ENCODE measurements at regions not wholly inside any gene's neighbourhood (a gene's known extent, or its start where the extent isn't known, plus 50 kb on each side); places are given as distances from the start of the nearest gene placed in this dataset.

DNA sequence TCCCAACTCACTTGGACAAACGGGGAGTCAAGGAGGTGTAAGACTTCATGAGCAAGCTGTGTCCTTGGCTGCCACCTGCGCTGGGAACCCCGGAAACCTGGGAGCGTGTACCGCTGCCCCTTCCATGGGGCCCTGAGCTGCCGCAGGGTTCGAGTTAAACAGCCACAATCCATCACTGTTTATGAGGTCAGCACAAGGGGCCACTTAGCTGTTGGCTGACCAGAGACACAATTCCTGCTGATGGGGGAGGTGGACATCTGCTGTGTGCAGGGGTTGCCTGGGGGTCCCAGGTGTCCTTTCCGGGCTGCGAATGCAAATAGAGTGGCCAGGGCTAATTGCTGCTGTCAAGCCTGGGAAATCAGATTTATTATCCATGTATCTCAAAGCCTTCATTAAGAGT lies 549.3 kb downstream of the BRD1 start:
- Mint-ChIP-seq H3K27ac (no peak overlapping the region), H3K36me3 (ENCODE audit: low read depth) (no peaks in the 10 kb centered on the region), H3K9me3 (peaks cover 9% of the 10 kb centered on the region), H3K4me1 (no peaks in the 10 kb centered on the region), H3K27me3 (ENCODE audit: low read depth) (peaks cover 55% of the 10 kb centered on the region), H3K4me3 (no peak overlapping the region)
- TF ChIP-seq, protein P1, sequence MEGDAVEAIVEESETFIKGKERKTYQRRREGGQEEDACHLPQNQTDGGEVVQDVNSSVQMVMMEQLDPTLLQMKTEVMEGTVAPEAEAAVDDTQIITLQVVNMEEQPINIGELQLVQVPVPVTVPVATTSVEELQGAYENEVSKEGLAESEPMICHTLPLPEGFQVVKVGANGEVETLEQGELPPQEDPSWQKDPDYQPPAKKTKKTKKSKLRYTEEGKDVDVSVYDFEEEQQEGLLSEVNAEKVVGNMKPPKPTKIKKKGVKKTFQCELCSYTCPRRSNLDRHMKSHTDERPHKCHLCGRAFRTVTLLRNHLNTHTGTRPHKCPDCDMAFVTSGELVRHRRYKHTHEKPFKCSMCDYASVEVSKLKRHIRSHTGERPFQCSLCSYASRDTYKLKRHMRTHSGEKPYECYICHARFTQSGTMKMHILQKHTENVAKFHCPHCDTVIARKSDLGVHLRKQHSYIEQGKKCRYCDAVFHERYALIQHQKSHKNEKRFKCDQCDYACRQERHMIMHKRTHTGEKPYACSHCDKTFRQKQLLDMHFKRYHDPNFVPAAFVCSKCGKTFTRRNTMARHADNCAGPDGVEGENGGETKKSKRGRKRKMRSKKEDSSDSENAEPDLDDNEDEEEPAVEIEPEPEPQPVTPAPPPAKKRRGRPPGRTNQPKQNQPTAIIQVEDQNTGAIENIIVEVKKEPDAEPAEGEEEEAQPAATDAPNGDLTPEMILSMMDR (IDR thresholded peaks at IDR 0.05; ENCODE audit: unreplicated experiment in 3 of 3), result no peak

DNA sequence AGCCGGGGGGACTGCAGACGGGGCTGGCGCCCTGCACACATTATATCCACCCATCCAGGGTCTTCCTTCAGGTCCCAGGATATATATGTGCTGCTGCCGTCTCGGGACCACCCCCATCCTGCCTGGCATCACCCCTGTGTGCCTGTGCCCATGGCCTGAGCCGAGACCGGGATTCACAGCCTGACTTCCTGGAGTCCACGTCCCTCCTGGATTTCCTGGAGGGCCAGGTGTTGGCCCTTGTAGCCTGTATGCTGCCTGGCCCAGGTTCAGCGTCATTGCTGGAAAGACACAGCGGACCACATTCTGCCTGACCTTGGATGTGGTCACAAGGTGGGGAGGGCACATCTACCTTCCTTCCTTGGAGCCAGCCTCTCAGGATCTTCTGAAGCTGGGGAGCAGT lies 551.1 kb downstream of the BRD1 start:
- Mint-ChIP-seq H3K4me1 (no peaks in the 10 kb centered on the region), H3K27me3 (ENCODE audit: low read depth) (peaks cover 51% of the 10 kb centered on the region), H3K27ac (no peak overlapping the region), H3K4me3 (no peak overlapping the region), H3K36me3 (ENCODE audit: low read depth) (no peaks in the 10 kb centered on the region), H3K9me3 (peaks cover 9% of the 10 kb centered on the region)
- TF ChIP-seq, protein P1 (IDR thresholded peaks at IDR 0.05; ENCODE audit: unreplicated experiment in 3 of 3), result no peak

DNA sequence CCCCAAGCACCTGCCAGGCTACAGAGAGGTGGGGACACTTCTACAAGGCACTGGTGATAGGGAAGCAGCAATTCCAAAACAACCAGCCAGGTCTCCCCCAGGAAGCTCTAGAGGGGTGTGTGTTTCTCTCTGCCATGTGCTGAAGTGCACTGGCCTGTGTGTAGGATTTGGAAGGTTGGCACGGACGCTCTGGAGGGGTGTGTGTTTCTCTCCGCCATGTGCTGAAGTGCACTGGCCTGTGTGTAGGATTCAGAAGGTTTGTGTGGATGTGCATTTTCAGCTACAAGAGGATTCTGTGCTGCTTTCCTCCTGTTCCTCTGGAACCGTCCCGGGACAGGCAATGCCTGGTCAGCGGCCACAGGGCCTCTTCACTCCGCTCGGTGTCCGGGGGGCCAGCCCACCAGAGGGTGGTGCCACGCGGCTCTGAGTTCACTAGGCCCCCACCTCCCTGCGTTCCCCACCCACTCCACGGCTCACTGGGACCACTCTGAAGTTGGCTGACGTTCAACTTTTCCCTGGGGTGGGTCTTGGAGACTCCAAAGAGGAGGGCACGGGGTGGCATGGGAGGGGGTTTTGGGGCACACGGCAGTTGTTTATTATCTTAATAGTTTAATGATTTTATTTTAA lies 552.8 kb downstream of the BRD1 start:
- no peak overlapping the region for H3K27ac Mint-ChIP-seq

DNA sequence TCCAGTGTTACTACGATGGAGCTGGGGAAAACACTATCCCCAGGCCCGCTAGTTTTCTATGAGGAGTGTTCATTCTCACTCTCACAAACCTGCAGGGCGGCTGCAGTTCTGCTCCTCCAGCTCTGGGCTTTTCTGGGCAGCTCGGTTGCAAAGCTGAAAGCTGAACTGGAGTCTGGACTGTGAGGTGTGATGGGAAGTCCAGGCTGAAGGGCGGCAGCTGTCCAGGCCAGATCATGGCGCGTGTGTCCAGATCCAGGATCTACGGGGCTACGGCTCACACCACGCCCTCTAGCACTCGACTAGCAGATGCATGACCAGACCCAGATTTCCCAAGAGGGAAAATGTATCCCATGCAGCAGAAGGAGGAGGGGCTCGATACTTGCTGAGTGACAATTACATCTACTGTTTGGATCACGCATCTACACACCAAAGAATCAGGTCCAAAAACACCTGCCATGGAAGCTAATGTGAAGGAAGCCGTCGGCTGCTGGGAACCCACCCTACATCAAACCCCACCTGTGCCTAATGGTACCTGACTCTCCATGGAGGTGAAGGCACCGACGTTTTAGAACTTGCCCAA lies 555.0 kb downstream of the BRD1 start:
- TF ChIP-seq, protein P1 (IDR thresholded peaks at IDR 0.05; ENCODE audit: unreplicated experiment in 3 of 3), result no peak

More for the DNA sequence above, 552.8 kb downstream of the BRD1 start:
- Mint-ChIP-seq H3K27me3 (ENCODE audit: low read depth) (peaks cover 46% of the 10 kb centered on the region), H3K36me3 (ENCODE audit: low read depth) (no peaks in the 10 kb centered on the region), H3K4me3 (no peak overlapping the region), H3K9me3 (peaks cover under 1% of the 10 kb centered on the region), H3K4me1 (no peaks in the 10 kb centered on the region)
- TF ChIP-seq, protein P1 (IDR thresholded peaks at IDR 0.05; ENCODE audit: unreplicated experiment in 3 of 3), result no peak

DNA sequence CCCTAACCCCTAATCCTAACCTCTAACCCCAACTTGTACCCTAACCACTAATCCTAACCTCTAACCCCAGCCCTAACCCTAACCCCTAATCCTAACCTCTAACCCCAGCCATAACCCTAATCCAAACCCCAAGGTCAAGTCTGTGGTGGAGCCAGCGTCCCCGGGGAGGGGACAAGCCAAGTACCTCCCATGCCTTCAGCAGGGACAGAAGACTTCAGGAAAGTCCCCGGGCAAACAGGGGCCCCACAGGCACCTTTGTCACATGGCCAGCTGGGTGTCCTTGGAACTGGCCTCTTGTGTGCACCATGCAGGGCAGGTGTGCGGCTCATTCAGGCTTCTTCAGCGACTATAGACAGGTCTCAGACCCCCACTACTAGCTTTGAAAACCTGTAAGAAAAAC lies 555.8 kb downstream of the BRD1 start:
- no peak overlapping the region for H3K4me3 Mint-ChIP-seq
- TF ChIP-seq, protein P1 (IDR thresholded peaks at IDR 0.05; ENCODE audit: unreplicated experiment in 3 of 3), result no peak
- no peaks in the 10 kb centered on the region for H3K36me3 Mint-ChIP-seq (ENCODE audit: low read depth)
- H3K9me3 Mint-ChIP-seq, result no peaks in the 10 kb centered on the region
- H3K27ac Mint-ChIP-seq, result no peak overlapping the region
- peaks cover 51% of the 10 kb centered on the region for H3K27me3 Mint-ChIP-seq (ENCODE audit: low read depth)
- H3K4me1 Mint-ChIP-seq, result no peaks in the 10 kb centered on the region

More for the DNA sequence above, 555.0 kb downstream of the BRD1 start:
- Mint-ChIP-seq H3K9me3 (no peaks in the 10 kb centered on the region), H3K36me3 (ENCODE audit: low read depth) (no peaks in the 10 kb centered on the region), H3K4me3 (no peak overlapping the region), H3K27me3 (ENCODE audit: low read depth) (peaks cover 51% of the 10 kb centered on the region), H3K4me1 (no peaks in the 10 kb centered on the region), H3K27ac (no peak overlapping the region)

DNA sequence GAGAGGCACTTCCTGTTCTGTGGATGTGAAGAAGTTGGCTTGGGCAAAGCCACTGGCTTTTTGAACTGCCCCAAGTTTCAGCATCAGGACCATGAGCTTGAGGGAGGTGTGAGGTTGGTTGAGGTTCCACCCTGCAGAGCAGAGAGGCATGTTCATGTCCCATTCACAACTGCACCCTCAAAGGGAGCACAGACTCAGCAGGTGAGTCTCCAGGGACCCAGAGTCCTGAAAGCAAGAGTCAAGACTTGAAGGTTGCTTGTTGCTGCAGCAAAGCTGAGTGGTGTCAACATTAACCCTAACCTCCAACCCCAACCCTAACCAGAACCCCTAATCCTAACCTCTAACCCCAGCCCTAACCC lies 556.3 kb downstream of the BRD1 start:
- Mint-ChIP-seq H3K27me3 (ENCODE audit: low read depth) (peaks cover 54% of the 10 kb centered on the region), H3K27ac (no peak overlapping the region), H3K36me3 (ENCODE audit: low read depth) (no peaks in the 10 kb centered on the region), H3K9me3 (no peaks in the 10 kb centered on the region), H3K4me1 (no peaks in the 10 kb centered on the region), H3K4me3 (no peak overlapping the region)
- TF ChIP-seq, protein P1 (IDR thresholded peaks at IDR 0.05; ENCODE audit: unreplicated experiment in 3 of 3), result no peak

Measured in nephron (organoid).